ENCODE measurements at regions not wholly inside any gene's neighbourhood (a gene's known extent, or its start where the extent isn't known, plus 50 kb on each side); places are given as distances from the start of the nearest gene placed in this dataset.

DNA sequence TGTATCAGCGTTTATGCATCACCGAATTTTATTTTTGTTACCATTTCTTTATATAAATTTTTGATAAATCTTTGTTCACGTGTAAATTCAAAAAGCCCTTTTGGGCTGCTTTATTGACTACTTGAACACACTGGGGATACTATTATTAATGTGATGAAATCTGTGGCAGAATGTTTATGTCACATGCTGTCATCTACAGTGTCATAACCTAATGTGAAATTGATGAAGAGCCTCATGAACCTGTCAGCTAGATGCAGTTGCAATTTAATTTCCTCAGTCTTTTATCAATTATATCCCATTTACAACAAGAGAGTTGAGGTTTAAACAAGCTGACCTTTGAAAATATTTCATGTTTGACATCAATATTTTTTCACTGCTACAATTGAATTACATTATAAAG lies 1100.4 kb upstream of the COX7C start:
- H3K9me3 ChIP-seq (ENCODE audit: control insufficient read depth, low read length): no peaks in the 10 kb centered on the region
- no peak for DNase-seq
- Mint-ChIP-seq H3K27ac (no peak overlapping the region), H3K36me3 (ENCODE audit: low read depth) (no peaks in the 10 kb centered on the region), H3K4me3 (no peak overlapping the region), H3K9me3 (no peaks in the 10 kb centered on the region), H3K4me1 (no peaks in the 10 kb centered on the region), H3K27me3 (ENCODE audit: insufficient read depth) (no peaks in the 10 kb centered on the region)
- H3K4me1 ChIP-seq (ENCODE audit: control insufficient read depth, insufficient read depth, low read length): no peaks in the 10 kb centered on the region
- no peak overlapping the region for H3K27ac ChIP-seq (ENCODE audit: low read depth, low read length)
- TF ChIP-seq, protein P1, sequence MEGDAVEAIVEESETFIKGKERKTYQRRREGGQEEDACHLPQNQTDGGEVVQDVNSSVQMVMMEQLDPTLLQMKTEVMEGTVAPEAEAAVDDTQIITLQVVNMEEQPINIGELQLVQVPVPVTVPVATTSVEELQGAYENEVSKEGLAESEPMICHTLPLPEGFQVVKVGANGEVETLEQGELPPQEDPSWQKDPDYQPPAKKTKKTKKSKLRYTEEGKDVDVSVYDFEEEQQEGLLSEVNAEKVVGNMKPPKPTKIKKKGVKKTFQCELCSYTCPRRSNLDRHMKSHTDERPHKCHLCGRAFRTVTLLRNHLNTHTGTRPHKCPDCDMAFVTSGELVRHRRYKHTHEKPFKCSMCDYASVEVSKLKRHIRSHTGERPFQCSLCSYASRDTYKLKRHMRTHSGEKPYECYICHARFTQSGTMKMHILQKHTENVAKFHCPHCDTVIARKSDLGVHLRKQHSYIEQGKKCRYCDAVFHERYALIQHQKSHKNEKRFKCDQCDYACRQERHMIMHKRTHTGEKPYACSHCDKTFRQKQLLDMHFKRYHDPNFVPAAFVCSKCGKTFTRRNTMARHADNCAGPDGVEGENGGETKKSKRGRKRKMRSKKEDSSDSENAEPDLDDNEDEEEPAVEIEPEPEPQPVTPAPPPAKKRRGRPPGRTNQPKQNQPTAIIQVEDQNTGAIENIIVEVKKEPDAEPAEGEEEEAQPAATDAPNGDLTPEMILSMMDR (conservative IDR thresholded peaks at IDR 0.05): no peak
- H3K4me3 ChIP-seq (ENCODE audit: low read length): no peak overlapping the region
- H3K9ac ChIP-seq (ENCODE audit: extremely low read depth, low read length, poor library complexity, severe bottlenecking): no peak overlapping the region
- no peaks in the 10 kb centered on the region for H3K27me3 ChIP-seq (ENCODE audit: control insufficient read depth, insufficient read depth, low read length, poor library complexity, severe bottlenecking)
- 83 to 96% methylated on average over 1 to 3 of the region's 3 CpGs for WGBS, 2 experiments (ENCODE audit: insufficient coverage in 1 of 2, insufficient read length in 1 of 2)
- H3K36me3 ChIP-seq (ENCODE audit: control insufficient read depth, insufficient read depth, low read length): no peaks in the 10 kb centered on the region

DNA sequence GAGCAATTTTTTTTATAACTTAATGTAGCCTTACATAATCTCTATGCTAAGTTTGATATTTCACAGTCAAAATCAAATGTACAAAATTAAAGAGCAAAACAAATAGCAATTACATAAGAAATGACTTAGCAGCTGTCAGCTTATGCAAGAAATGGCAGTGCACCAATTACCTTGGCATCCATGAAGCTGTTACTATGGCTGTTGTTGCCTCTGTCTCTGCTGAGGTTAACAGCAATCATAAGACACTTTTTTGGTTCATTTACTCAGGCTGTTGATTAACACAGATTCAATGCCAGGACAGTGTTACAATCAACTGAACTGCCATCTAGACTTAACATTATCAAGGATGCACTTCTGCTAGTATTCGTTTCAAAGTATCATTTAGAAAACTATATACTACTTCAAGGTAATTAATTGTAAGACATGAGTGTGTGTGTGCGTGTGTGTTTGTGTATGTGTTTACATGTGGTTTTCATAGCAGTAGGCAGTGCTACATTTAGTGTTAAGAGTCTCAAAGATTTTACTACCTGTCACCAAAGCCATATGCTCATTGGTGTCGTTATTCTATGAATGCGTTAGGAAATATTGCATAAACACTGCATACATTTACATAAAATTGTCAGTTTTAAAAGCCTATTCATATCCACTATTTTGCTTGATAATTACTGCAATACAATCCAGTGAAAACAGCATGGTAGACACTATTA lies 1084.2 kb upstream of the COX7C start:
- Mint-ChIP-seq H3K4me3 (no peak overlapping the region), H3K36me3 (ENCODE audit: low read depth) (no peaks in the 10 kb centered on the region), H3K27me3 (ENCODE audit: insufficient read depth) (no peaks in the 10 kb centered on the region), H3K27ac (no peak overlapping the region), H3K9me3 (no peaks in the 10 kb centered on the region), H3K4me1 (peaks cover 3% of the 10 kb centered on the region)
- Histone ChIP-seq H3K4me3 (ENCODE audit: low read length) (no peak overlapping the region), H3K9ac (ENCODE audit: extremely low read depth, low read length, poor library complexity, severe bottlenecking) (no peak overlapping the region), H3K9me3 (ENCODE audit: control insufficient read depth, low read length) (no peaks in the 10 kb centered on the region), H3K4me1 (ENCODE audit: control insufficient read depth, insufficient read depth, low read length) (no peaks in the 10 kb centered on the region), H3K27me3 (ENCODE audit: control insufficient read depth, insufficient read depth, low read length, poor library complexity, severe bottlenecking) (no peaks in the 10 kb centered on the region), H3K36me3 (ENCODE audit: control insufficient read depth, insufficient read depth, low read length) (no peaks in the 10 kb centered on the region), H3K27ac (ENCODE audit: low read depth, low read length) (no peak overlapping the region)
- TF ChIP-seq, protein P1 (conservative IDR thresholded peaks at IDR 0.05): no peak
- WGBS, 2 experiments (ENCODE audit: insufficient coverage in 1 of 2, insufficient read length in 1 of 2): 97% methylated on average over 2 of the region's 4 CpGs; no CpG with 5 or more reads in 1 of the 2 experiments
- no peak for DNase-seq

DNA sequence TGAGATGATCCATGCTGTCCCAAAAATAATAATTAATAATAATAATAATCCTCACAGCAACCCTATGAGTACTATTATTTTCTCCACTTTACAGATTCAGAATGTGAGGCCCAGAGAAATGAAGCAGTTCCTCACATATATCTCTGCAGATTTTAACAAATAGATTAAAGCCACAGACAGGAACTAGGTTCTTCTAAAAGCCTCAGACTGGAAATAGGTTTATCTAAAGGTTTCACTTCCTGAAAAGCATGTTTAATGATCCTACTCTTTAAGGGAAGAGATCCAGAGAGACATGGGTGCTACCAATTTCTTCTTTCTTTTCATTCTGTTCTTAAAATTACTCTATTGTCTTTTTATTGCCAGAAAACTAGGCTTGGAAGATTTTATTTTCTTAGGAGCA lies 1079.4 kb upstream of the COX7C start:
- Histone ChIP-seq H3K27ac (ENCODE audit: low read depth, low read length) (no peak overlapping the region), H3K4me1 (ENCODE audit: control insufficient read depth, insufficient read depth, low read length) (no peaks in the 10 kb centered on the region), H3K9ac (ENCODE audit: extremely low read depth, low read length, poor library complexity, severe bottlenecking) (no peak overlapping the region), H3K27me3 (ENCODE audit: control insufficient read depth, insufficient read depth, low read length, poor library complexity, severe bottlenecking) (no peaks in the 10 kb centered on the region), H3K36me3 (ENCODE audit: control insufficient read depth, insufficient read depth, low read length) (no peaks in the 10 kb centered on the region), H3K4me3 (ENCODE audit: low read length) (no peak overlapping the region), H3K9me3 (ENCODE audit: control insufficient read depth, low read length) (no peaks in the 10 kb centered on the region)
- TF ChIP-seq, protein P1 (conservative IDR thresholded peaks at IDR 0.05): no peak
- Mint-ChIP-seq H3K4me3 (no peak overlapping the region), H3K27ac (no peak overlapping the region), H3K27me3 (ENCODE audit: insufficient read depth) (no peaks in the 10 kb centered on the region), H3K36me3 (ENCODE audit: low read depth) (no peaks in the 10 kb centered on the region), H3K9me3 (no peaks in the 10 kb centered on the region), H3K4me1 (no peaks in the 10 kb centered on the region)
- DNase-seq: no peak
